ENCODE measurements at regions not wholly inside any gene's neighbourhood (a gene's known extent, or its start where the extent isn't known, plus 50 kb on each side); places are given as distances from the start of the nearest gene placed in this dataset.

DNA sequence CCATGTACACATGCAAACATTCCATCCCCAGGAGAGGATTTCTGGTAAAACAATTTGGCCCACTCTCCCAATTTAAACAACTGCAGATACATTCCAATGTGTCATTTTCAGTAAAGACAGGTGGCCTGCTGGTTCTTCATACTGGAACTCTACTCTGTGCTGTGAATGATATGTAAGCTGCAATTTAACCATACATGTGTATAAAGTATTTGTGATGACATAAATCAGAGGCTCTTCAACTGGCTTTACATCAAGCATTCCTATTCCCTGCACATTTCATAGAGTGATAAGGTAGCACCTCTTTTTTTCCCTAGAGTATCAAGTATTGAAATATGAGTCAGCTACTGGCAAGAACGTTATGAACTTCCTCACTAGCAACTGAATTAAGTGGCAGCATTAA lies 649.5 kb upstream of the ADGRL2 start:
- TF ChIP-seq, protein P1, sequence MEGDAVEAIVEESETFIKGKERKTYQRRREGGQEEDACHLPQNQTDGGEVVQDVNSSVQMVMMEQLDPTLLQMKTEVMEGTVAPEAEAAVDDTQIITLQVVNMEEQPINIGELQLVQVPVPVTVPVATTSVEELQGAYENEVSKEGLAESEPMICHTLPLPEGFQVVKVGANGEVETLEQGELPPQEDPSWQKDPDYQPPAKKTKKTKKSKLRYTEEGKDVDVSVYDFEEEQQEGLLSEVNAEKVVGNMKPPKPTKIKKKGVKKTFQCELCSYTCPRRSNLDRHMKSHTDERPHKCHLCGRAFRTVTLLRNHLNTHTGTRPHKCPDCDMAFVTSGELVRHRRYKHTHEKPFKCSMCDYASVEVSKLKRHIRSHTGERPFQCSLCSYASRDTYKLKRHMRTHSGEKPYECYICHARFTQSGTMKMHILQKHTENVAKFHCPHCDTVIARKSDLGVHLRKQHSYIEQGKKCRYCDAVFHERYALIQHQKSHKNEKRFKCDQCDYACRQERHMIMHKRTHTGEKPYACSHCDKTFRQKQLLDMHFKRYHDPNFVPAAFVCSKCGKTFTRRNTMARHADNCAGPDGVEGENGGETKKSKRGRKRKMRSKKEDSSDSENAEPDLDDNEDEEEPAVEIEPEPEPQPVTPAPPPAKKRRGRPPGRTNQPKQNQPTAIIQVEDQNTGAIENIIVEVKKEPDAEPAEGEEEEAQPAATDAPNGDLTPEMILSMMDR (conservative IDR thresholded peaks at IDR 0.05; ENCODE audit: low read depth, low read length), result no peak
- TF ChIP-seq EZH2 (IDR thresholded peaks at IDR 0.05; ENCODE audit: borderline replicate concordance, low read depth, low read length, poor library complexity, severe bottlenecking), result no peak

Measured in A673 (cell line).